ENCODE measurements at regions not wholly inside any gene's neighbourhood (a gene's known extent, or its start where the extent isn't known, plus 50 kb on each side); places are given as distances from the start of the nearest gene placed in this dataset.

GRCh38 chr12:70044167-70044566 lies 199.1 kb upstream of the CNOT2 start:
- no peak for DNase-seq
- no peak overlapping the region for H3K4me3 ChIP-seq (ENCODE audit: low read length)
- H3K27ac ChIP-seq (ENCODE audit: low read length) = no peak overlapping the region
- no peaks in the 10 kb centered on the region for H3K36me3 ChIP-seq (ENCODE audit: control insufficient read depth, insufficient read depth, low read length)
- peaks cover 2% of the 10 kb centered on the region for H3K4me1 ChIP-seq (ENCODE audit: control insufficient read depth, insufficient read depth, low read length)
- no peaks in the 10 kb centered on the region for H3K27me3 ChIP-seq (ENCODE audit: control insufficient read depth, insufficient read depth, low read length)
- no peaks in the 10 kb centered on the region for H3K9me3 ChIP-seq (replicated peaks; ENCODE audit: control insufficient read depth, low read depth, low read length)
- WGBS (ENCODE audit: insufficient coverage) = 100% methylated on average over 1 of the region's 2 CpGs

GRCh38 chr12:70045036-70045435 lies 198.2 kb upstream of the CNOT2 start:
- H3K27me3 ChIP-seq (ENCODE audit: control insufficient read depth, insufficient read depth, low read length) = no peaks in the 10 kb centered on the region
- H3K4me1 ChIP-seq (ENCODE audit: control insufficient read depth, insufficient read depth, low read length) = peaks cover 2% of the 10 kb centered on the region
- H3K4me3 ChIP-seq (ENCODE audit: low read length) = no peak overlapping the region
- H3K9me3 ChIP-seq (replicated peaks; ENCODE audit: control insufficient read depth, low read depth, low read length) = no peaks in the 10 kb centered on the region
- DNase-seq = peak; percentile 80
- H3K27ac ChIP-seq (ENCODE audit: low read length) = no peak overlapping the region
- 45% methylated on average over 3 of the region's 3 CpGs for WGBS (ENCODE audit: insufficient coverage)
- no peaks in the 10 kb centered on the region for H3K36me3 ChIP-seq (ENCODE audit: control insufficient read depth, insufficient read depth, low read length)

- no peak for DNase-seq
- 35% methylated on average over 2 of the region's 4 CpGs for WGBS (ENCODE audit: insufficient coverage)
- H3K27me3 ChIP-seq (ENCODE audit: control insufficient read depth, insufficient read depth, low read length) = no peaks in the 10 kb centered on the region
These were observed 197.7 kb upstream of the CNOT2 start for GRCh38 chr12:70045514-70045913.

GRCh38 chr12:70048521-70049250 lies 194.5 kb upstream of the CNOT2 start:
- WGBS (ENCODE audit: insufficient coverage) = no CpG with 5 or more reads among the region's 1 CpG
- Histone ChIP-seq H3K9me3 (replicated peaks; ENCODE audit: control insufficient read depth, low read depth, low read length) (no peaks in the 10 kb centered on the region), H3K4me3 (ENCODE audit: low read length) (no peak overlapping the region), H3K27me3 (ENCODE audit: control insufficient read depth, insufficient read depth, low read length) (no peaks in the 10 kb centered on the region), H3K27ac (ENCODE audit: low read length) (no peak overlapping the region), H3K36me3 (ENCODE audit: control insufficient read depth, insufficient read depth, low read length) (no peaks in the 10 kb centered on the region), H3K4me1 (ENCODE audit: control insufficient read depth, insufficient read depth, low read length) (peaks cover 2% of the 10 kb centered on the region)
- DNase-seq = no peak

More at GRCh38 chr12:70045514-70045913, 197.7 kb upstream of the CNOT2 start:
- no peaks in the 10 kb centered on the region for H3K9me3 ChIP-seq (replicated peaks; ENCODE audit: control insufficient read depth, low read depth, low read length)
- H3K4me1 ChIP-seq (ENCODE audit: control insufficient read depth, insufficient read depth, low read length) = peaks cover 2% of the 10 kb centered on the region
- no peak overlapping the region for H3K27ac ChIP-seq (ENCODE audit: low read length)
- H3K36me3 ChIP-seq (ENCODE audit: control insufficient read depth, insufficient read depth, low read length) = no peaks in the 10 kb centered on the region
- H3K4me3 ChIP-seq (ENCODE audit: low read length) = no peak overlapping the region

GRCh38 chr12:70049596-70050360 lies 193.5 kb upstream of the CNOT2 start:
- Histone ChIP-seq H3K4me3 (ENCODE audit: low read length) (no peak overlapping the region), H3K36me3 (ENCODE audit: control insufficient read depth, insufficient read depth, low read length) (no peaks in the 10 kb centered on the region), H3K27me3 (ENCODE audit: control insufficient read depth, insufficient read depth, low read length) (no peaks in the 10 kb centered on the region), H3K4me1 (ENCODE audit: control insufficient read depth, insufficient read depth, low read length) (peaks cover 2% of the 10 kb centered on the region), H3K27ac (ENCODE audit: low read length) (no peak overlapping the region), H3K9me3 (replicated peaks; ENCODE audit: control insufficient read depth, low read depth, low read length) (no peaks in the 10 kb centered on the region)
- no CpG with 5 or more reads among the region's 5 CpGs for WGBS (ENCODE audit: insufficient coverage)
- DNase-seq = no peak

- no peaks in the 10 kb centered on the region for H3K4me1 ChIP-seq (ENCODE audit: control insufficient read depth, insufficient read depth, low read length)
- no peak overlapping the region for H3K4me3 ChIP-seq (ENCODE audit: low read length)
- WGBS (ENCODE audit: insufficient coverage) = no CpG with 5 or more reads among the region's 1 CpG
- no peaks in the 10 kb centered on the region for H3K36me3 ChIP-seq (ENCODE audit: control insufficient read depth, insufficient read depth, low read length)
- no peak overlapping the region for H3K27ac ChIP-seq (ENCODE audit: low read length)
- H3K9me3 ChIP-seq (replicated peaks; ENCODE audit: control insufficient read depth, low read depth, low read length) = no peaks in the 10 kb centered on the region
- no peaks in the 10 kb centered on the region for H3K27me3 ChIP-seq (ENCODE audit: control insufficient read depth, insufficient read depth, low read length)
- DNase-seq = no peak
These were observed 190.8 kb upstream of the CNOT2 start for GRCh38 chr12:70052476-70052875.

GRCh38 chr12:70052931-70053497 lies 190.2 kb upstream of the CNOT2 start:
- 59% methylated on average over 3 of the region's 4 CpGs for WGBS (ENCODE audit: insufficient coverage)
- H3K9me3 ChIP-seq (replicated peaks; ENCODE audit: control insufficient read depth, low read depth, low read length) = no peaks in the 10 kb centered on the region
- H3K36me3 ChIP-seq (ENCODE audit: control insufficient read depth, insufficient read depth, low read length) = no peaks in the 10 kb centered on the region
- H3K27me3 ChIP-seq (ENCODE audit: control insufficient read depth, insufficient read depth, low read length) = no peaks in the 10 kb centered on the region
- H3K4me1 ChIP-seq (ENCODE audit: control insufficient read depth, insufficient read depth, low read length) = no peaks in the 10 kb centered on the region
- H3K4me3 ChIP-seq (ENCODE audit: low read length) = no peak overlapping the region
- no peak overlapping the region for H3K27ac ChIP-seq (ENCODE audit: low read length)
- DNase-seq = no peak

- H3K4me3 ChIP-seq (ENCODE audit: low read length) = no peak overlapping the region
- no peaks in the 10 kb centered on the region for H3K4me1 ChIP-seq (ENCODE audit: control insufficient read depth, insufficient read depth, low read length)
- H3K36me3 ChIP-seq (ENCODE audit: control insufficient read depth, insufficient read depth, low read length) = no peaks in the 10 kb centered on the region
- peak; percentile 11 for DNase-seq
- no peaks in the 10 kb centered on the region for H3K27me3 ChIP-seq (ENCODE audit: control insufficient read depth, insufficient read depth, low read length)
- no CpG with 5 or more reads among the region's 1 CpG for WGBS (ENCODE audit: insufficient coverage)
- H3K9me3 ChIP-seq (replicated peaks; ENCODE audit: control insufficient read depth, low read depth, low read length) = no peaks in the 10 kb centered on the region
- H3K27ac ChIP-seq (ENCODE audit: low read length) = no peak overlapping the region
These were observed 183.9 kb upstream of the CNOT2 start for GRCh38 chr12:70059373-70059772.

GRCh38 chr12:70060634-70061033 lies 182.6 kb upstream of the CNOT2 start:
- Histone ChIP-seq H3K9me3 (replicated peaks; ENCODE audit: control insufficient read depth, low read depth, low read length) (no peaks in the 10 kb centered on the region), H3K4me1 (ENCODE audit: control insufficient read depth, insufficient read depth, low read length) (no peaks in the 10 kb centered on the region), H3K36me3 (ENCODE audit: control insufficient read depth, insufficient read depth, low read length) (no peaks in the 10 kb centered on the region), H3K27me3 (ENCODE audit: control insufficient read depth, insufficient read depth, low read length) (no peaks in the 10 kb centered on the region), H3K4me3 (ENCODE audit: low read length) (no peak overlapping the region), H3K27ac (ENCODE audit: low read length) (no peak overlapping the region)
- DNase-seq = no peak
- WGBS (ENCODE audit: insufficient coverage) = 100% methylated on average over 1 of the region's 1 CpG

- H3K36me3 ChIP-seq (ENCODE audit: control insufficient read depth, insufficient read depth, low read length) = no peaks in the 10 kb centered on the region
- 70% methylated on average over 1 of the region's 2 CpGs for WGBS (ENCODE audit: insufficient coverage)
These were observed 174.5 kb upstream of the CNOT2 start for GRCh38 chr12:70068743-70069142.

More at GRCh38 chr12:70068743-70069142, 174.5 kb upstream of the CNOT2 start:
- no peaks in the 10 kb centered on the region for H3K27me3 ChIP-seq (ENCODE audit: control insufficient read depth, insufficient read depth, low read length)
- H3K27ac ChIP-seq (ENCODE audit: low read length) = no peak overlapping the region
- no peaks in the 10 kb centered on the region for H3K9me3 ChIP-seq (replicated peaks; ENCODE audit: control insufficient read depth, low read depth, low read length)
- DNase-seq = no peak
- H3K4me1 ChIP-seq (ENCODE audit: control insufficient read depth, insufficient read depth, low read length) = no peaks in the 10 kb centered on the region
- no peak overlapping the region for H3K4me3 ChIP-seq (ENCODE audit: low read length)

Data from muscle of leg (tissue), 3 donors.